ENCODE measurements at regions not wholly inside any gene's neighbourhood (a gene's known extent, or its start where the extent isn't known, plus 50 kb on each side); places are given as distances from the start of the nearest gene placed in this dataset.

DNA sequence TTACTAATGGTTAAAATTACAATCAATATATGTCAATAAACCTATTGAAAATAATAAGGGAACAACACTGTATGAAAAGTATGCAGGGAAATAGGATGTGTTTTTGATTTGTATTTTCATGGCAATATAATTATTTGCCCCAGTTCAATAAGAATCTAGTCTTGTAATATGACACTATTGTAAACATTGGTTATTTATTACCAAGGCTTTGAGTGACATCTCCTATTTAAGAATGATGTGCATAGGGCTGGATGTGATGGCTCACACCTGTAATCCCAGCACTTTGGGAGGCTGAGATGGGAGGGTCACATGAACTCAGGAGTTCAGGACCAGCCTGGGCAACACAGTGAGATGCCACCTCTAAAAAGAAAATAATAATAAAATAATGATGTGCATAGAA, 78.6 kb upstream of the DTNBP1 start:
- TF ChIP-seq, protein P1, sequence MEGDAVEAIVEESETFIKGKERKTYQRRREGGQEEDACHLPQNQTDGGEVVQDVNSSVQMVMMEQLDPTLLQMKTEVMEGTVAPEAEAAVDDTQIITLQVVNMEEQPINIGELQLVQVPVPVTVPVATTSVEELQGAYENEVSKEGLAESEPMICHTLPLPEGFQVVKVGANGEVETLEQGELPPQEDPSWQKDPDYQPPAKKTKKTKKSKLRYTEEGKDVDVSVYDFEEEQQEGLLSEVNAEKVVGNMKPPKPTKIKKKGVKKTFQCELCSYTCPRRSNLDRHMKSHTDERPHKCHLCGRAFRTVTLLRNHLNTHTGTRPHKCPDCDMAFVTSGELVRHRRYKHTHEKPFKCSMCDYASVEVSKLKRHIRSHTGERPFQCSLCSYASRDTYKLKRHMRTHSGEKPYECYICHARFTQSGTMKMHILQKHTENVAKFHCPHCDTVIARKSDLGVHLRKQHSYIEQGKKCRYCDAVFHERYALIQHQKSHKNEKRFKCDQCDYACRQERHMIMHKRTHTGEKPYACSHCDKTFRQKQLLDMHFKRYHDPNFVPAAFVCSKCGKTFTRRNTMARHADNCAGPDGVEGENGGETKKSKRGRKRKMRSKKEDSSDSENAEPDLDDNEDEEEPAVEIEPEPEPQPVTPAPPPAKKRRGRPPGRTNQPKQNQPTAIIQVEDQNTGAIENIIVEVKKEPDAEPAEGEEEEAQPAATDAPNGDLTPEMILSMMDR (IDR thresholded peaks at IDR 0.05): no peak
- TF ChIP-seq MAZ (IDR thresholded peaks at IDR 0.05; ENCODE audit: borderline replicate concordance, low read depth, low read length) (no peak), NR3C1 (IDR thresholded peaks at IDR 0.05) (no peak)

Measured in A549 (cell line).